GM23338 (cell line): ENCODE measurements at regions not wholly inside any gene's neighbourhood (a gene's known extent, or its start where the extent isn't known, plus 50 kb on each side); places are given as distances from the start of the nearest gene placed in this dataset.

ENCODE experiments used
- ATAC-seq: fragments of 200-7000 bp; cut with Tn5 transposase; 3 replicates; pipeline ENCODE4 v1.9.1; 2020
- DNase-seq: peaks from one replicate; pipeline ENCODE4 v3.0.0-alpha.2; 2015; ENCODE audit warnings: low spot score
- H2AFZ ChIP-seq: fragments of 200-600 bp; sonication (generic); 2 replicates; pipeline ENCODE4 v1.8.0; 2016; ENCODE audit warnings: antibody characterized with exemption, mild to moderate bottlenecking, moderate library complexity
- H3F3A ChIP-seq: fragments of 200-600 bp; sonication (generic); replicated peaks from 2 replicates; pipeline ENCODE4 v1.8.0; 2017; ENCODE audit warnings: antibody characterized with exemption, mixed run types, low read depth
- H3K27ac ChIP-seq: fragments of 200-600 bp; sonication (generic); 2 replicates; pipeline ENCODE4 v1.6.1; 2016; ENCODE audit warnings: low read depth
- H3K27me3 ChIP-seq: fragments of 200-600 bp; sonication (generic); 2 replicates; pipeline ENCODE4 v1.8.0; 2016; ENCODE audit warnings: mild to moderate bottlenecking, mixed run types, moderate library complexity; ENCODE audit not compliant: insufficient read depth
- H3K36me3 ChIP-seq: fragments of 200-600 bp; sonication (generic); 2 replicates; pipeline ENCODE4 v1.8.0; 2016; ENCODE audit warnings: mild to moderate bottlenecking; ENCODE audit not compliant: insufficient read depth
- H3K4me1 ChIP-seq: fragments of 200-600 bp; sonication (generic); 2 replicates; pipeline ENCODE4 v1.8.0; 2016; ENCODE audit warnings: mild to moderate bottlenecking, moderate library complexity; ENCODE audit not compliant: insufficient read depth
- H3K4me2 ChIP-seq: fragments of 200-600 bp; sonication (generic); 2 replicates; pipeline ENCODE4 v1.7.1; 2017; ENCODE audit warnings: mixed run types
- H3K4me3 ChIP-seq: fragments of 200-600 bp; sonication (generic); 2 replicates; pipeline ENCODE4 v1.6.1; 2016; ENCODE audit warnings: mixed run types
- H3K79me2 ChIP-seq: fragments of 200-600 bp; sonication (generic); replicated peaks from 2 replicates; pipeline ENCODE4 v1.8.0; 2017; ENCODE audit warnings: mild to moderate bottlenecking; ENCODE audit not compliant: insufficient read depth
- H3K9me2 ChIP-seq: fragments of 200-600 bp; sonication (generic); 2 replicates; pipeline ENCODE4 v1.8.0; 2017; ENCODE audit not compliant: insufficient read depth
- H4K20me1 ChIP-seq: fragments of 200-600 bp; sonication (generic); replicated peaks from 2 replicates; pipeline ENCODE4 v1.8.0; 2017; ENCODE audit warnings: mild to moderate bottlenecking; ENCODE audit not compliant: insufficient read depth
- H3K27ac Mint-ChIP-seq: 2 replicates; pipeline ENCODE4 v1.8.0; 2020; ENCODE audit warnings: inconsistent platforms, mild to moderate bottlenecking, moderate library complexity, mixed read lengths
- H3K27me3 Mint-ChIP-seq: 3 replicates; pipeline ENCODE4 v1.8.0; 2022; ENCODE audit warnings: low read depth, mild to moderate bottlenecking, moderate library complexity, mixed read lengths, inconsistent platforms; ENCODE audit not compliant: insufficient read depth, poor library complexity
- H3K36me3 Mint-ChIP-seq: 3 replicates; pipeline ENCODE4 v1.8.0; 2021; ENCODE audit warnings: low read depth, mild to moderate bottlenecking, inconsistent platforms, moderate library complexity, mixed read lengths
- H3K4me1 Mint-ChIP-seq: 3 replicates; pipeline ENCODE4 v1.8.0; 2020; ENCODE audit warnings: mild to moderate bottlenecking, inconsistent platforms, mixed read lengths
- H3K4me3 Mint-ChIP-seq: 3 replicates; pipeline ENCODE4 v1.8.0; 2021; ENCODE audit warnings: moderate library complexity, mild to moderate bottlenecking, inconsistent platforms, mixed read lengths
- H3K9me3 Mint-ChIP-seq: 3 replicates; pipeline ENCODE4 v1.8.0; 2020; ENCODE audit warnings: moderate library complexity, mild to moderate bottlenecking, inconsistent platforms, mixed read lengths
- CREB1 ChIP-seq: fragments of 250-450 bp; sonication (Bioruptor Pico); IDR thresholded peaks from 2 replicates; pipeline ENCODE4 v1.5.0; 2020; ENCODE audit warnings: low read depth, mild to moderate bottlenecking, moderate library complexity
- EZH2 ChIP-seq: fragments of 200-600 bp; sonication (generic); IDR thresholded peaks from one replicate; pipeline ENCODE4 v1.8.0; 2017; ENCODE audit warnings: antibody characterized with exemption, mild to moderate bottlenecking, low read depth; ENCODE audit not compliant: unreplicated experiment
- EZH2phosphoT487 ChIP-seq: fragments of 200-600 bp; sonication (generic); IDR thresholded peaks from one replicate; pipeline ENCODE4 v1.8.1; 2018; ENCODE audit warnings: antibody characterized with exemption; ENCODE audit not compliant: unreplicated experiment
- JUNB ChIP-seq: IDR thresholded peaks from one replicate; pipeline ENCODE4 v1.6.1; 2016; ENCODE audit warnings: antibody characterized with exemption; ENCODE audit not compliant: unreplicated experiment
- NANOG ChIP-seq: IDR thresholded peaks from 2 replicates; pipeline ENCODE4 v1.6.1; 2016; ENCODE audit warnings: antibody characterized with exemption, borderline replicate concordance
- POLR2AphosphoS5 ChIP-seq: IDR thresholded peaks from 2 replicates; pipeline ENCODE4 v1.6.1; 2016; ENCODE audit warnings: antibody characterized with exemption, low read depth
- STAT1 ChIP-seq: IDR thresholded peaks from one replicate; pipeline ENCODE4 v1.6.1; 2016; ENCODE audit warnings: antibody characterized with exemption; ENCODE audit not compliant: unreplicated experiment
- ZNF114 ChIP-seq: fragments of 250-450 bp; sonication (Bioruptor Pico); IDR thresholded peaks from 2 replicates; pipeline ENCODE4 v1.5.0; 2020; ENCODE audit warnings: mild to moderate bottlenecking, moderate library complexity
- ZNF331 ChIP-seq: fragments of 250-450 bp; sonication (Bioruptor Pico); IDR thresholded peaks from 2 replicates; pipeline ENCODE4 v1.5.0; 2020; ENCODE audit warnings: low read depth, mild to moderate bottlenecking, moderate library complexity
- TF ChIP-seq, protein P1 (sequence below), 2 experiments: fragments of 200-600 bp in 1 of 2; sonication (generic) in 1 of 2; conservative IDR thresholded peaks; 2 replicates each; pipeline versions ENCODE4 v1.5.1 to v1.6.1; 2016 to 2017; ENCODE audit warnings: antibody characterized with exemption in 2 of 2, low read depth in 2 of 2, mild to moderate bottlenecking in 2 of 2, moderate library complexity in 1 of 2
- TF ChIP-seq, protein P2 (sequence below): fragments of 250-450 bp; sonication (Bioruptor Pico); IDR thresholded peaks from 2 replicates; pipeline ENCODE4 v1.5.0; 2020; ENCODE audit warnings: mild to moderate bottlenecking, moderate library complexity
- TF ChIP-seq, protein P3 (sequence below): IDR thresholded peaks from 2 replicates; pipeline ENCODE4 v1.6.1; 2016; ENCODE audit warnings: antibody characterized with exemption

DNA sequence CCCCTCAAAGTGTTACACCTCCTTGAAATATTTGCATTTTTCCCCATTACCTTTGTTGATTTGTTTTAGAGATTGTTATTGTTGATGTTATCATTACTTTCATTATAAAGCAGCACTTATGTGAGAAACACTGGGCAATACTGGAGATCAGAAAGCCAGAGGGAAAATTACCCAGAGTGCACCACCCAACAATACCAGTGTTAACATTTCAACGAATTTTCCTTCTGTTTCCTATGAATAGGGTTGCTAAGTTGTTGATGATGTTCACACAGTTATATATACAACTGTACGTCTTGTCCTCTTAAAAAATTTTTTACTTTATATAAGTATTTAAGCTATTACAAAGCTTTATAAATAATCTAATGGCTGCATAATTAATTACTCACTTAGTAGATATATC lies 173.6 kb upstream of the UMPS start:
- Histone ChIP-seq H2AFZ (no peak overlapping the region), H4K20me1 (no peaks in the 10 kb centered on the region), H3K36me3 (no peaks in the 10 kb centered on the region), H3K4me1 (peaks cover 10% of the 10 kb centered on the region), H3K4me3 (no peak overlapping the region), H3K9me2 (no peaks in the 10 kb centered on the region), H3K79me2 (no peaks in the 10 kb centered on the region), H3K27ac (no peak overlapping the region), H3F3A (no peaks in the 10 kb centered on the region), H3K4me2 (no peak overlapping the region), H3K27me3 (no peaks in the 10 kb centered on the region)
- ATAC-seq (no peak), DNase-seq (no peak)
- no peaks in the 10 kb centered on the region; the same call in 2 of the 3 replicates for H3K36me3 Mint-ChIP-seq
- H3K27me3 Mint-ChIP-seq, result peaks cover 1% of the 10 kb centered on the region
- H3K9me3 Mint-ChIP-seq, result no peaks in the 10 kb centered on the region
- H3K4me1 Mint-ChIP-seq, result peaks cover 23% of the 10 kb centered on the region
- TF ChIP-seq NANOG, result no peak
- TF ChIP-seq, protein P1, sequence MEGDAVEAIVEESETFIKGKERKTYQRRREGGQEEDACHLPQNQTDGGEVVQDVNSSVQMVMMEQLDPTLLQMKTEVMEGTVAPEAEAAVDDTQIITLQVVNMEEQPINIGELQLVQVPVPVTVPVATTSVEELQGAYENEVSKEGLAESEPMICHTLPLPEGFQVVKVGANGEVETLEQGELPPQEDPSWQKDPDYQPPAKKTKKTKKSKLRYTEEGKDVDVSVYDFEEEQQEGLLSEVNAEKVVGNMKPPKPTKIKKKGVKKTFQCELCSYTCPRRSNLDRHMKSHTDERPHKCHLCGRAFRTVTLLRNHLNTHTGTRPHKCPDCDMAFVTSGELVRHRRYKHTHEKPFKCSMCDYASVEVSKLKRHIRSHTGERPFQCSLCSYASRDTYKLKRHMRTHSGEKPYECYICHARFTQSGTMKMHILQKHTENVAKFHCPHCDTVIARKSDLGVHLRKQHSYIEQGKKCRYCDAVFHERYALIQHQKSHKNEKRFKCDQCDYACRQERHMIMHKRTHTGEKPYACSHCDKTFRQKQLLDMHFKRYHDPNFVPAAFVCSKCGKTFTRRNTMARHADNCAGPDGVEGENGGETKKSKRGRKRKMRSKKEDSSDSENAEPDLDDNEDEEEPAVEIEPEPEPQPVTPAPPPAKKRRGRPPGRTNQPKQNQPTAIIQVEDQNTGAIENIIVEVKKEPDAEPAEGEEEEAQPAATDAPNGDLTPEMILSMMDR (conservative IDR thresholded peaks at IDR 0.05; ENCODE audit: low read depth in 2 of 2), result no peak
- TF ChIP-seq STAT1, result no peak
- TF ChIP-seq JUNB, result no peak
- no peak for TF ChIP-seq ZNF331 (CRISPR knock-in tag)
- TF ChIP-seq, protein P2, sequence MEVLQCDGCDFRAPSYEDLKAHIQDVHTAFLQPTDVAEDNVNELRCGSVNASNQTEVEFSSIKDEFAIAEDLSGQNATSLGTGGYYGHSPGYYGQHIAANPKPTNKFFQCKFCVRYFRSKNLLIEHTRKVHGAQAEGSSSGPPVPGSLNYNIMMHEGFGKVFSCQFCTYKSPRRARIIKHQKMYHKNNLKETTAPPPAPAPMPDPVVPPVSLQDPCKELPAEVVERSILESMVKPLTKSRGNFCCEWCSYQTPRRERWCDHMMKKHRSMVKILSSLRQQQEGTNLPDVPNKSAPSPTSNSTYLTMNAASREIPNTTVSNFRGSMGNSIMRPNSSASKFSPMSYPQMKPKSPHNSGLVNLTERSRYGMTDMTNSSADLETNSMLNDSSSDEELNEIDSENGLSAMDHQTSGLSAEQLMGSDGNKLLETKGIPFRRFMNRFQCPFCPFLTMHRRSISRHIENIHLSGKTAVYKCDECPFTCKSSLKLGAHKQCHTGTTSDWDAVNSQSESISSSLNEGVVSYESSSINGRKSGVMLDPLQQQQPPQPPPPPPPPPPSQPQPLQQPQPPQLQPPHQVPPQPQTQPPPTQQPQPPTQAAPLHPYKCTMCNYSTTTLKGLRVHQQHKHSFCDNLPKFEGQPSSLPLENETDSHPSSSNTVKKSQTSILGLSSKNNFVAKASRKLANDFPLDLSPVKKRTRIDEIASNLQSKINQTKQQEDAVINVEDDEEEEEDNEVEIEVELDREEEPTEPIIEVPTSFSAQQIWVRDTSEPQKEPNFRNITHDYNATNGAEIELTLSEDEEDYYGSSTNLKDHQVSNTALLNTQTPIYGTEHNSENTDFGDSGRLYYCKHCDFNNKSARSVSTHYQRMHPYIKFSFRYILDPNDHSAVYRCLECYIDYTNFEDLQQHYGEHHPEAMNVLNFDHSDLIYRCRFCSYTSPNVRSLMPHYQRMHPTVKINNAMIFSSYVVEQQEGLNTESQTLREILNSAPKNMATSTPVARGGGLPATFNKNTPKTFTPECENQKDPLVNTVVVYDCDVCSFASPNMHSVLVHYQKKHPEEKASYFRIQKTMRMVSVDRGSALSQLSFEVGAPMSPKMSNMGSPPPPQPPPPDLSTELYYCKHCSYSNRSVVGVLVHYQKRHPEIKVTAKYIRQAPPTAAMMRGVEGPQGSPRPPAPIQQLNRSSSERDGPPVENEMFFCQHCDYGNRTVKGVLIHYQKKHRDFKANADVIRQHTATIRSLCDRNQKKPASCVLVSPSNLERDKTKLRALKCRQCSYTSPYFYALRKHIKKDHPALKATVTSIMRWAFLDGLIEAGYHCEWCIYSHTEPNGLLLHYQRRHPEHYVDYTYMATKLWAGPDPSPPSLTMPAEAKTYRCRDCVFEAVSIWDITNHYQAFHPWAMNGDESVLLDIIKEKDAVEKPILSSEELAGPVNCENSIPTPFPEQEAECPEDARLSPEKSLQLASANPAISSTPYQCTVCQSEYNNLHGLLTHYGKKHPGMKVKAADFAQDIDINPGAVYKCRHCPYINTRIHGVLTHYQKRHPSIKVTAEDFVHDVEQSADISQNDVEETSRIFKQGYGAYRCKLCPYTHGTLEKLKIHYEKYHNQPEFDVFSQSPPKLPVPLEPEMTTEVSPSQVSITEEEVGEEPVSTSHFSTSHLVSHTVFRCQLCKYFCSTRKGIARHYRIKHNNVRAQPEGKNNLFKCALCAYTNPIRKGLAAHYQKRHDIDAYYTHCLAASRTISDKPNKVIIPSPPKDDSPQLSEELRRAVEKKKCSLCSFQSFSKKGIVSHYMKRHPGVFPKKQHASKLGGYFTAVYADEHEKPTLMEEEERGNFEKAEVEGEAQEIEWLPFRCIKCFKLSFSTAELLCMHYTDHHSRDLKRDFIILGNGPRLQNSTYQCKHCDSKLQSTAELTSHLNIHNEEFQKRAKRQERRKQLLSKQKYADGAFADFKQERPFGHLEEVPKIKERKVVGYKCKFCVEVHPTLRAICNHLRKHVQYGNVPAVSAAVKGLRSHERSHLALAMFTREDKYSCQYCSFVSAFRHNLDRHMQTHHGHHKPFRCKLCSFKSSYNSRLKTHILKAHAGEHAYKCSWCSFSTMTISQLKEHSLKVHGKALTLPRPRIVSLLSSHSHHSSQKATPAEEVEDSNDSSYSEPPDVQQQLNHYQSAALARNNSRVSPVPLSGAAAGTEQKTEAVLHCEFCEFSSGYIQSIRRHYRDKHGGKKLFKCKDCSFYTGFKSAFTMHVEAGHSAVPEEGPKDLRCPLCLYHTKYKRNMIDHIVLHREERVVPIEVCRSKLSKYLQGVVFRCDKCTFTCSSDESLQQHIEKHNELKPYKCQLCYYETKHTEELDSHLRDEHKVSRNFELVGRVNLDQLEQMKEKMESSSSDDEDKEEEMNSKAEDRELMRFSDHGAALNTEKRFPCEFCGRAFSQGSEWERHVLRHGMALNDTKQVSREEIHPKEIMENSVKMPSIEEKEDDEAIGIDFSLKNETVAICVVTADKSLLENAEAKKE (CRISPR knock-in tag), result no peak
- no peak for TF ChIP-seq ZNF114 (CRISPR knock-in tag)
- no peak for TF ChIP-seq EZH2
- TF ChIP-seq EZH2phosphoT487, result no peak
- TF ChIP-seq, protein P3, sequence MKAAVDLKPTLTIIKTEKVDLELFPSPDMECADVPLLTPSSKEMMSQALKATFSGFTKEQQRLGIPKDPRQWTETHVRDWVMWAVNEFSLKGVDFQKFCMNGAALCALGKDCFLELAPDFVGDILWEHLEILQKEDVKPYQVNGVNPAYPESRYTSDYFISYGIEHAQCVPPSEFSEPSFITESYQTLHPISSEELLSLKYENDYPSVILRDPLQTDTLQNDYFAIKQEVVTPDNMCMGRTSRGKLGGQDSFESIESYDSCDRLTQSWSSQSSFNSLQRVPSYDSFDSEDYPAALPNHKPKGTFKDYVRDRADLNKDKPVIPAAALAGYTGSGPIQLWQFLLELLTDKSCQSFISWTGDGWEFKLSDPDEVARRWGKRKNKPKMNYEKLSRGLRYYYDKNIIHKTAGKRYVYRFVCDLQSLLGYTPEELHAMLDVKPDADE, result no peak
- no peak for TF ChIP-seq CREB1 (CRISPR knock-in tag)
- TF ChIP-seq POLR2AphosphoS5, result no peak
- H3K27ac Mint-ChIP-seq, result no peak overlapping the region
- H3K4me3 Mint-ChIP-seq, result no peak overlapping the region
